GM10248 (cell line): ENCODE measurements at regions not wholly inside any gene's neighbourhood (a gene's known extent, or its start where the extent isn't known, plus 50 kb on each side); places are given as distances from the start of the nearest gene placed in this dataset.
"Not testable (repeated sequence)": the region's sequence is repeated elsewhere in the genome, so short reads cannot be mapped to it uniquely, and the experiment has no call there.

Experiments
- CTCF ChIA-PET: fragments of 300-600 bp; sonication (Branson Sonifier 250); formaldehyde crosslinking; extraction: SDS; loops from one replicate; lab custom pipeline; 2021; ENCODE audit warnings: antibody characterized with exemption; lab: Yijun Ruan, JAX
- POLR2A ChIA-PET: fragments of 350-650 bp; sonication (Branson Sonifier 250); formaldehyde crosslinking; extraction: SDS; loops from one replicate; lab custom pipeline; 2020; ENCODE audit warnings: antibody characterized with exemption; lab: Yijun Ruan, JAX
- DNase-seq: peaks from one replicate; pipeline ENCODE4 v3.0.0; 2012; ENCODE audit errors: extremely low spot score
- CTCF ChIP-seq: IDR thresholded peaks from 2 replicates; pipeline ENCODE4 v1.5.1; 2012; ENCODE audit warnings: mild to moderate bottlenecking, low read depth; ENCODE audit errors: extremely low read depth, missing control alignments, control extremely low read depth

- POLR2A ChIA-PET, result no interaction called here
- DNase-seq, result no peak
- no peak for TF ChIP-seq CTCF
- CTCF ChIA-PET, result interaction anchor here (1.1 to 2.0 kb wide), 6 partner anchors 9 to 85 kb away, joined by 3 to 7 read pairs (median 4); no protein-coding TSS in a partner anchor
Measured at GRCh38 chr5:99019254-99019653, 90.4 kb upstream of the CHD1 start.

- TF ChIP-seq CTCF, result no peak
- no peak for DNase-seq
- POLR2A ChIA-PET, result no interaction called here
- CTCF ChIA-PET, result interaction anchor here (1.0 kb wide), 1 partner anchor 10 kb away, joined by 3 read pairs; no protein-coding TSS in a partner anchor
Measured at GRCh38 chr5:99010294-99010693, 81.5 kb upstream of the CHD1 start.

GRCh38 chr5:99008009-99008408 lies 79.2 kb upstream of the CHD1 start:
- POLR2A ChIA-PET, DNase-seq: not testable (repeated sequence)
- CTCF ChIA-PET, result interaction anchor here (0.9 to 1.1 kb wide), 2 partner anchors 12 to 103 kb away, joined by 4 to 5 read pairs; no protein-coding TSS in a partner anchor

GRCh38 chr5:99005506-99005905 lies 76.7 kb upstream of the CHD1 start:
- POLR2A ChIA-PET, result no interaction called here
- DNase-seq, result no peak
- CTCF ChIA-PET, result interaction anchor here (1.4 kb wide), 1 partner anchor 76 kb away, joined by 3 read pairs; the partner anchor contains the start of gene CHD1
- no peak for TF ChIP-seq CTCF

- peak; percentile 67 for DNase-seq
- ChIA-PET CTCF (interaction anchor here (1.4 to 1.6 kb wide), 2 partner anchors 9 to 76 kb away, joined by 3 to 4 read pairs; partner anchors contain the start of gene CHD1), POLR2A (interaction anchor here (0.7 kb wide), 1 partner anchor 1846 kb away, joined by 3 read pairs; no protein-coding TSS in a partner anchor)
- no peak for TF ChIP-seq CTCF
Measured at GRCh38 chr5:99004960-99005359, 76.2 kb upstream of the CHD1 start.

- no peak for DNase-seq
- CTCF ChIA-PET, result no interaction called here
- POLR2A ChIA-PET, result no interaction called here
- TF ChIP-seq CTCF, result no peak
Measured at GRCh38 chr5:99000876-99001275, 72.1 kb upstream of the CHD1 start.

GRCh38 chr5:99000221-99000620 lies 71.4 kb upstream of the CHD1 start:
- POLR2A ChIA-PET, result no interaction called here
- TF ChIP-seq CTCF, result no peak
- DNase-seq, result no peak
- CTCF ChIA-PET, result no interaction called here
